ENCODE measurements at regions not wholly inside any gene's neighbourhood (a gene's known extent, or its start where the extent isn't known, plus 50 kb on each side); places are given as distances from the start of the nearest gene placed in this dataset.

- TF ChIP-seq POLR2A (IDR thresholded peaks at IDR 0.05; ENCODE audit: control extremely low read depth in 1 of 2, low read depth in 2 of 2, low read length in 2 of 2) = no peak
- no peak for TF ChIP-seq CTCF (IDR thresholded peaks at IDR 0.05; ENCODE audit: control extremely low read depth in 1 of 3, insufficient read depth in 1 of 3, low read depth in 1 of 3, low read length in 3 of 3)
- TF ChIP-seq YY1 (IDR thresholded peaks at IDR 0.05; ENCODE audit: low read depth, low read length) = no peak
- no peak for TF ChIP-seq RBBP5 (IDR thresholded peaks at IDR 0.05; ENCODE audit: borderline replicate concordance, low read depth, low read length)
These were observed 177.8 kb downstream of the USP12 start for GRCh38 chr13:26993780-26994179.

Data from H1 (cell line).